ENCODE measurements at regions not wholly inside any gene's neighbourhood (a gene's known extent, or its start where the extent isn't known, plus 50 kb on each side); places are given as distances from the start of the nearest gene placed in this dataset.
"Not testable (repeated sequence)": the region's sequence is repeated elsewhere in the genome, so short reads cannot be mapped to it uniquely, and the experiment has no call there.

DNA sequence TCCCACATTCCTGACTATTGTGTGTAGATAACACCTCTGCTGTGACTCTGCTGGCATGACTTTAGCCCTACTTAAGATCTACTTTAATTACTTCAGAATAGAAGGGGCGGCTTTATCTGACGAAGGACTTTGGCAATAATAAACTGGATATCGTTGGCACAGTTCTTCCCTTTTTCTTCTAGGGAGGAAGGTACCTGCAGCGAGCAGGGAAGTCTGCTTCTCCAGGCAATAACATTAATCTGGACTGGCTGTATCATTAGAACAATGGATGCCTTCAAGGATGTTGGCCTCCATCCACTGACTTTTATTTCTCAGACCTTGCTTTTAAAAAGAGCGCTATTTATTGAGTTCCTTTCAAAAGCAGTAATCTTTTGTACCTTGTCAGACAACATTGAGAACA lies 172.6 kb upstream of the THSD7A start:
- no peak for DNase-seq

DNA sequence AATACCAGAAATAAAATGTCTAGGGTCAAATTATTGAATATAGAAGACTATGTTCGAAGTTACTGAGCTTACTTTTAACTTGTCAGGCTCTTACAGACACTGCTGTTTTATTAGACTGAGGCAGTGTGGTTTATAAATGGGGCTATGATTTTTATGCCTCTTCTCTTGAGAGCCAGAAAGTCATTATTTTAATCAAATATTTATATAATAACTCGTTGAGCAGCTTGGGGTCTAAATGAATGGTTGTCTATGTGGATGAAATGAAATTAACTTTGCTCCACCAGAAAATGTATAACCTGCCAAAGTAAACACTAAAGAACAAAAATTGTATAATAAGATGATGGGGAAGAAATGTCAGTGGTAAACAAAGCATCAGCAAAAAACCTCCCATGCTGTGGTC lies 175.6 kb upstream of the THSD7A start:
- no peak for DNase-seq

- DNase-seq, result no peak
These were observed 182.0 kb upstream of the THSD7A start for GRCh38 chr7:12013983-12014382.

GRCh38 chr7:12016439-12016838 lies 184.4 kb upstream of the THSD7A start:
- no peak for DNase-seq

GRCh38 chr7:12017046-12017445 lies 185.0 kb upstream of the THSD7A start:
- no peak for DNase-seq

- not testable (repeated sequence) for DNase-seq
These were observed 189.1 kb upstream of the TMEM106B start for GRCh38 chr7:12022011-12022410.

- no peak for DNase-seq
These were observed 185.8 kb upstream of the TMEM106B start for GRCh38 chr7:12025246-12025645.

DNA sequence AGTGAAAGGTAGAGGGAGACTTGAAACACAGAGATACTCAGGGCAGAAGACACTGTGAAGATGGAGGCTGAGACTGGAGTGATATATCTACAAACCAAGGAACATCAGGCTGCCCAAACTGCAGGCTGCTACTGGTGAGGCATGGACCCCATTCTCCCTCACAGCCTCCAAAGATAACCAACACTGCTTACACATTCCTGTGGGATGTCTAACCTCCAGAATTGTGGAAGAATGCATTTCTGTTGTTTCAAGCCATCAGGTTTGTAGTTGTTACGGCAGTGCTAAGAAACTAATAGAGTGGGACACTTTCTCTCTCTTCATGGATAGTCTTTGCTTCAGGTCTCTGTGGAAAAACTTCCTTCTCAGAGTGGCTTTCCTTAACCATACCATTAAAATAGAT lies 182.6 kb upstream of the TMEM106B start:
- DNase-seq, result no peak

DNA sequence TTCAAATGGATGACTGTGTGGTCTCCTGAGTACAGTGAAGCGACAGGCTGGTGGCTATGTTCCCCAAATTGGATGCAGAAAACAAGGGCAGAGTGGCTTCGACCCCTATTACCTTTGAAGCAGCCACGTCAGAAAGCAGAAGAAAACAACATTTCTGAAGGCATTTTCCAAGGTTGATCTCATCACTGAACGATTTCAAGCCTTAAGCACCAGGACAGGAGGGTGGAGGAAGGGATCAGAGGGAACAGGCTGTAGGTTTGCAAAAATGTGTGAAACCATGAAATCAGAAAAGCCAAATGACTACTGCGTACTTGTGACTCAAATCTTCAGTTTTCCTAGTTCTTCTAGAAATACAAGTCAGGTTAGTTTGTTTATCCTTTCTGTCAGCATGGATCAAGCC lies 181.0 kb upstream of the TMEM106B start:
- DNase-seq, result no peak

DNA sequence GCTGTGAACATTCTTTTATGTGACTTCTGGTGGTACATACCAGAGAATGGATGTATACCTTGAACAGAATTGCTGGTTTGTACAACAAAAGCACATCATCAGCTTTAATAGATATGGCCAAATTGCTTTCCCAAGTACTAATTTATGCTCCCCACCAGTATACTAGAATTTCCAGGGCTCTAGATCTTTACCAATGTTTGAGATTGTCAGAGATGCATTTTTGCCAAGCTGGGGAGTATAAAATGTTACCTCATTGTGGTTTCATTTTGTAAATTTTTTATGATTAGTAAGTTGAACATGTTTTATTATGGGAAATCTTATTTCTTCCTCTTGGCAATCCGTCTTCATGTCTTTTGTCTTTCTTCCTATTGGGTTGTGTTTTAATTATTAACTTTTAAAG lies 179.9 kb upstream of the TMEM106B start:
- DNase-seq, result no peak

DNA sequence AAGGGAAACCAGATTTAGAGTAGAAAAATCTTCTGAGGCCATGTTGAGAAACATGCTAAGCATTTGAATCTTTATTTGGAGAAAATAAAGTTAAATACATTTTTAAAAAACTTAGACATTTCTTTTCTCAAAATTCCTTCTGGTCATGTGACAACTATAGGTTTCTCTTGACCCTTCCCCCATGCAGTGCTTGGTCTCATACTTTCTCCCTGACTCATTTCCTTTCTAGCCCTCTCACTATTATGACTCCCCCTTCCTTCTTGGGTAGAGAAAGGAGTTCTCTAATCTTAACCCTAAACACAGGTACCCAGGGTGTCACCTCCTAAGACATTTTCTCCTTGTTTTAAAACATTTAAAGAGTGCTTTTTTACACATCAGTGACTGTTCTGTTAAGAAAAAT lies 179.5 kb upstream of the TMEM106B start:
- DNase-seq, result no peak

DNA sequence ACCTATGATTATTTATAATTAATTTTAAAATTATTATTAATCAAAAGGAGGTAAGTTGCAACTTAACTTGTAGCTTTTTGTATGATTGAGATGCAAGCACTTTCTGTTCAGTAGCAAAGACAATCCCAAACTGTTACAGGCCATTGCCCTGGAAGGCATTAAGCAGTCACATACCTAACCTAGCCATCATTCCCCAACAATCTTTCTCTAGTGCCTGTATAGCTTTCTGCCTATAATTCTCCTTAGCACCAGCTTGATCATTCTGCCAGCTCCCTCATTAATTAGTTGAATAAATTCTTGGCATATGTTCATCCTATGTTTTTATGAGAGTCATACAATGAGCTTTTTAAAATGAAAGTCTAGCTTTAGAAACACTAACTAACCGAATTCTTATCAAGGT lies 178.9 kb upstream of the TMEM106B start:
- DNase-seq, result no peak

DNA sequence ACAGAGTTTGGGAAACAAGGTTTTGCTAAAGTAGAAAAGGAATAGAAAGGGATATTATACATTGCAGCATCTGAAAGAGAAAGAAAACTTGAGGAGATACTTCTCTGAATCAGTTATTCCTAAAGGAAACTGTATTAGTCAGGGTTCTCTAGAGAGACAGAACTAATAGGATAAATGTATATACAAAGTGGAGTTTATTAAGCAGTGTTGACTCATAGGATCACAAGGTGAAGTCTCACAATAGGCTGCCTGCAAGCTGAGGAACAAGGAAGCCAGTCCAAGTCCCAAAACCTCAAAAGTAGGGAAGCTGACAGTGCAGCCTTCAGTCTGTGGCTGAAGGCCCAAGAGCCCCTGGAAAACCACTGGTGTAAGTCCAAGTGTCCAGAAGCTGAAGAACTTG lies 167.6 kb upstream of the TMEM106B start:
- DNase-seq, result not testable (repeated sequence)

- no peak for DNase-seq
These were observed 158.9 kb upstream of the TMEM106B start for GRCh38 chr7:12052211-12052610.

DNA sequence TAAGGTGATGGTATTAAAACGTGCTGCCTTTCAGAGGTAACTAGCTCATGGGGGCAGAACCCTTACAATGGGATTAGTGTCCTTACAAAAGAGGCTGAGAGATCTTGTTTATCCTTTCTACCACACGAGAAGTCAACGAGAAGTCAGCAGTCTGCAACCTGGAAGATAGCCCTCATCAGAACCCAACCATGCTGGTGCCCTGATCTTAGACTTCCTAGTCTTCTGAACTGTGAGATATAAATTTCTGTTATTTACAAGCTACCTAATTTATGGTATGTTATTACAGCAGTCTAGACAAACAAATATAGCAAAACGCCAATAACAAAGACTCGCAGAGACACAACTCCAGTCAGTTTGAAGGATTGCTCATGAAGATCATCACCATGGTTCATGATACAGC lies 157.5 kb upstream of the TMEM106B start:
- no peak for DNase-seq

- DNase-seq, result no peak
These were observed 156.3 kb upstream of the TMEM106B start for GRCh38 chr7:12054830-12055229.

DNA sequence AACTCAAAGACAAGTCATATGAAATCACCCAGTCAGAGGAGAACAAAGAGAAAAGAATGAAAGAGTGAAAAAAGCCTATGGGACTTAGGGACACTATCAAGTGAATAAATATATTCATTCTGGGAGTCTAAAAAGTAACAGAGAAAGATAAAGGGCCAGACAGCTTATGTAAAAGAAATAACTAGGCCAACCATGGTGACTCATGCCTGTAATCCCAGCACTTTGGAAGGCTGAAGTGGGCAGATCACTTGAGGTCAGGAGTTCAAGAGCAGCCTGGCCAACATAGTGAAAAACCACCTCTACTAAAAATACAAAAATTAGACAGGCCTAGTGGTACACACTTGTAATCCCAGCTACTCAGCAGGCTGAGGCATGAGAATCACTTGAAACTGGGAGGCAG lies 154.7 kb upstream of the TMEM106B start:
- no peak for DNase-seq

- no peak for DNase-seq
These were observed 154.1 kb upstream of the TMEM106B start for GRCh38 chr7:12056977-12057376.

- no peak for DNase-seq
These were observed 149.0 kb upstream of the TMEM106B start for GRCh38 chr7:12062062-12062461.

DNA sequence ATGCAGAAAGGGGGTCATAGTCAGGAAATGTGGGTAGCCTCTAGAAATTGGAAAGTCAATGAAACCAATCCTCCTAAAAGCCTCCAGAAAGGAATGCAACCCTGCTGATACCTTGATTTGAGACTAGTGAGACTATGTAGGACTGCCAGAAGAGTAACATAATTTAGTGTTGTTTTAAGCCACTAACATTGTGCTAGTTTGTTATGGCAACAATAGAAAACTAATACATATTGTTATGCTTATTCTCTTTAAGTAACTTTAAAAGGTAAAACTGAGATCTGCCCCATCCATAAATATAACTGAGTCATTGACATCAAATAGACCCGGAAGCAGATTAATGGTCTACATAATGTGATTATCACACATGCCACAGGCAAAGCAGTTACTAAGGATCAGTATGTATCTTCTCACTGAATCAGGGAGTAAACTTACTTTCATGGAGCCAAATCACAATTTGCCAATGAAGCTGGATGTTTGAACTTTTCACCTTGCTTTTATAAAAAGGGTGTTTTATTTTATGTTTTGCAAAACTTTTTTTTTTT lies 146.4 kb upstream of the TMEM106B start:
- no peak for DNase-seq

DNA sequence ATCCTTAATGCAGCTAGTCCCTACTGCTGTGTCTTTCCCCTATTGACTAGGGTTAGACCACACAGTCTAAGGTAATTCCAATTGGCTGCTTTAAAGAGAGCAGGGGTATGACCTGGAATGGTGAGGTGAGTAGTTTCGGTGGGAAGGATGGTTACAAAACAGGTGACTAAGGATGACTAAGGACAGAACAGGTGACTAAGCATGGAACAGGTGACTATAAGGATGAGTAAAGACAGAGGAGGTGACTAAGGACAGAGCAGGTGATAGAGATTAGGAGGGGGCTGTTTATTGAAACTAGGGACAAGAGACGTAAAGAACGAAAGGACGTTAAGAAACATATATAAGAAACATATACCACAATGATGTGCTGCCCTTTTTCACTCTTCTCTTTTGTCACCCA lies 145.1 kb upstream of the TMEM106B start:
- DNase-seq, result no peak

DNA sequence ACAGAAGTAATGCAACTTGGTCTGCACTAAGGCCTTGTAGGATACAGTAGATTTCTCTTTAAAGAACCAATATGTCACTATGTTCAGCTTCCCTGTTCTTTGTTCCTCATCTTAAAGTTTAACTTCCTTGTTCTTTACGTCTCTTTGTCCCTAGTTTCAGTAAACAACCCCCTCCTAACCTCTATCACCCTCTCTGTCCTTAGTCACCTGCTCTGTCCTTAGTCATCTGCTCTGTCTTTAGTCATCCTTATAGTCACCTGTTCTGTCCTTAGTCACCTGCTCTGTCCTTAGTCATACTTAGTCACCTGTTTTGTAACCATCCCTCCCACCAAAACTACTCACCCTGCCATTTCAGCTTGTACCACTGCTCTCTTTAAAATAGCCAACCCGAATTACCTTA lies 144.6 kb upstream of the TMEM106B start:
- no peak for DNase-seq

GRCh38 chr7:12067156-12067831 lies 143.8 kb upstream of the TMEM106B start:
- DNase-seq, result no peak

DNA sequence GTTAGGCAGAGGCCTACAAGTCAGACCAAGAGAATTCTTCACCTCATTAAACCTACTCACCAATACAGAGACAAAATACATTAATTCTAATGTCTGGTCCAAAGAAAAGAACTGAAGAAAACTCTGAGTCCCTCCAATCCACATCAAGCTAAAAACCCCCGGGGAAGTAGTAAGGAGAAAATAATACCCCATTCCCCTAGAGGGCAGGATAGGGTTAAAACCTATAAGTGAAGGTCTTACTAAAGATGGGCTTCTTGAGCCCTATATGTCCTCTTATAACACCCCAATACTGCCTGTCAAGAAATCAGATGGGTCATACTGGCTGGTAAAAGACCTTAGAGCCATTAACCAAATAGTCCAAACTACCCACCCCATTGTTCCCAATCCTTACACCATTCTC lies 141.3 kb upstream of the TMEM106B start:
- no peak for DNase-seq

DNA sequence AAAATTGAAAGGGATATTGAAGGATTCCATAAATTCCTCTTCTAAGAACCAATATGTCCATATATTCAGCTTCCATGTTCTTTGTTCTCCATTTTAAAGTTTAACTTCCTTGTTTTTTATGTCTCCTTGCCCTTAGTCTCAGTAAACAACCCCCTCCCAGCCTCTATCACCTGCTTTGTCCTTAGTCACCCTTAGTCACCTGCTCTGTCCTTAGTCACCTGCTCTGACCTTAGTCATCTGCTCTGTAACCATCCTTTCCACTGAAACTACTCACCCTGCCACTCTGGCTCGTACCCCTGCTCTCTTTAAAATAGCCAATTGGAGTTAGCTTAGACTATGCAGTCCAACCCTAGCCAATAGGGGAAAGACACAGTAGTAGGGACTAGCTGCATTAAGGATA lies 136.2 kb upstream of the TMEM106B start:
- DNase-seq, result no peak
